Glutamatergic neuron (in vitro differentiated cells): ENCODE measurements at regions not wholly inside any gene's neighbourhood (a gene's known extent, or its start where the extent isn't known, plus 50 kb on each side); places are given as distances from the start of the nearest gene placed in this dataset.

Source experiments
- DNase-seq: peaks from one replicate; pipeline ENCODE4 v3.0.0; 2022
- H3K27ac Mint-ChIP-seq: one replicate; pipeline ENCODE4 v1.8.0; 2020; ENCODE audit warnings: mild to moderate bottlenecking, mixed read lengths, inconsistent platforms; ENCODE audit not compliant: unreplicated experiment
- H3K27me3 Mint-ChIP-seq: one replicate; pipeline ENCODE4 v1.8.0; 2020; ENCODE audit warnings: mild to moderate bottlenecking, moderate library complexity, mixed read lengths, inconsistent platforms; ENCODE audit not compliant: unreplicated experiment
- H3K36me3 Mint-ChIP-seq: one replicate; pipeline ENCODE4 v1.8.0; 2020; ENCODE audit warnings: mild to moderate bottlenecking, mixed read lengths, inconsistent platforms; ENCODE audit not compliant: unreplicated experiment
- H3K4me1 Mint-ChIP-seq: one replicate; pipeline ENCODE4 v1.8.0; 2020; ENCODE audit warnings: mild to moderate bottlenecking, low read depth, mixed read lengths, inconsistent platforms; ENCODE audit not compliant: unreplicated experiment
- H3K4me3 Mint-ChIP-seq: one replicate; pipeline ENCODE4 v1.8.0; 2020; ENCODE audit warnings: mild to moderate bottlenecking, mixed read lengths, inconsistent platforms; ENCODE audit not compliant: unreplicated experiment
- H3K9me3 Mint-ChIP-seq: one replicate; pipeline ENCODE4 v1.8.0; 2020; ENCODE audit warnings: mild to moderate bottlenecking, moderate library complexity, mixed read lengths, inconsistent platforms; ENCODE audit not compliant: unreplicated experiment
- CTCF ChIP-seq: fragments of 200-600 bp; sonication (generic); IDR thresholded peaks from one replicate; pipeline ENCODE4 v1.5.0; 2021; ENCODE audit not compliant: partially characterized antibody, unreplicated experiment

DNA sequence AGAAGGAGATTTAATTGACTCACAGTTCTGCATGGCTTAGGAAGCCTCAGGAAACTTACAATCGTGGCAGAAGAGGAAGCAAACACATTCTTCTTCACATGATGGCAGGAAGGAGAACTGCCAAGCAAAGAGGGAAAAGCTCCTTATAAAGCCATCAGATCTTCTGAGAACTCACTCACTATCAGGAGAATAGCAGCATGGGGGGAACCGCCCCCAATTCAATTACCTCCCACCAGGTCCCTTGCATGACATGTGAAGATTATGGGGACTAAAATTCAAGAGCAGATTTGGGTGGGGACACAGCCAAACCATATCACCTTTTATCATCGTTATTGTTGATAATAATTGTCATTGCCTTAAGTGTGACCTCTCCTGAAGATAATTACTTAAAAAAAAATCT, 197.9 kb upstream of the SLC14A2 start:
- Mint-ChIP-seq H3K36me3 (no peaks in the 10 kb centered on the region), H3K27me3 (peaks cover 3% of the 10 kb centered on the region), H3K4me3 (no peak overlapping the region), H3K27ac (no peak overlapping the region), H3K4me1 (peaks cover 1% of the 10 kb centered on the region), H3K9me3 (no peaks in the 10 kb centered on the region)
- TF ChIP-seq CTCF, result no peak
- no peak for DNase-seq

DNA sequence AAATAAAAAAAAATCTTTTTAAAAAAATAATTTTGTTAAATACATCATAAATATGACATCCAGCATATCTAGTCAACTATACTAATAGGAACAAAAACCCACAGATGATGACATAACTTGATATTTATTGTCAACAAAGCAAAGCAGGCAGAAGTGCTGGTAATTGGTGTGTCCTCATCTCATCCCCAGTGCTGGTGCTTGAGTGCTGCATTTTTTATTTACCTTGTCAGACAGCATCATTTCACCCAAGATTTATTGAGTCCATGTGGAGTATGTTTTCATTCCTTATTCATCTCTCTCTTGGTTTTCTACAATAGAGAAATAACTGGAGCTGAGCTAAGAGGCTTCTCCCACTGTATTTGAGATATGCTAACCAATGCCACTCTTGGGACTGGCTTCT, 191.6 kb upstream of the SLC14A2 start:
- Mint-ChIP-seq H3K9me3 (peaks cover 2% of the 10 kb centered on the region), H3K4me3 (no peak overlapping the region), H3K4me1 (no peaks in the 10 kb centered on the region), H3K36me3 (no peaks in the 10 kb centered on the region), H3K27me3 (no peaks in the 10 kb centered on the region), H3K27ac (no peak overlapping the region)
- no peak for TF ChIP-seq CTCF
- no peak for DNase-seq

DNA sequence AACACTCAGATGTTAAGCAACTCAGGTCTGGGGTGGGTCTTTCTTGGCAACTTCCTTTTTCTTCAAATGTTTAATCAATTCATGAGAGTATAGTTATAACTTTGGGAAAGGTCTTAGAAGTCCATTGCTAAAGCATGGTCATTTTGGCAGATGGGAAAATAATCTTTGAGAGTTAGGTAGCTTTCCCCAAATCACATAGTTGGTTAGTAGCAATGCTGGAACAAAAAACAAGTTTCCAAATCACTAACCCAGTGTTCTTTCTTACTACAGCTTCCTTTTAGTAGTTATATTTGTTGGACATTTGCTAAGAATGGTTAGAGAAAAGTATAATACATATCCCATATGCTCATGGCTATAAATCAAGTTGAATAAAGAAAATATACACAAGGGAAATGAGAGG, 185.2 kb upstream of the SLC14A2 start:
- DNase-seq, result no peak
- Mint-ChIP-seq H3K4me1 (no peaks in the 10 kb centered on the region), H3K4me3 (no peak overlapping the region), H3K27me3 (peaks cover 3% of the 10 kb centered on the region), H3K36me3 (no peaks in the 10 kb centered on the region), H3K9me3 (peaks cover 2% of the 10 kb centered on the region), H3K27ac (no peak overlapping the region)
- TF ChIP-seq CTCF, result no peak

GRCh38 chr18:45435810-45436209, 179.5 kb upstream of the SLC14A2 start:
- TF ChIP-seq CTCF, result no peak
- H3K9me3 Mint-ChIP-seq, result no peaks in the 10 kb centered on the region
- no peaks in the 10 kb centered on the region for H3K36me3 Mint-ChIP-seq
- H3K27ac Mint-ChIP-seq, result no peak overlapping the region
- DNase-seq, result no peak
- peaks cover 3% of the 10 kb centered on the region for H3K27me3 Mint-ChIP-seq
- H3K4me1 Mint-ChIP-seq, result no peaks in the 10 kb centered on the region
- no peak overlapping the region for H3K4me3 Mint-ChIP-seq

DNA sequence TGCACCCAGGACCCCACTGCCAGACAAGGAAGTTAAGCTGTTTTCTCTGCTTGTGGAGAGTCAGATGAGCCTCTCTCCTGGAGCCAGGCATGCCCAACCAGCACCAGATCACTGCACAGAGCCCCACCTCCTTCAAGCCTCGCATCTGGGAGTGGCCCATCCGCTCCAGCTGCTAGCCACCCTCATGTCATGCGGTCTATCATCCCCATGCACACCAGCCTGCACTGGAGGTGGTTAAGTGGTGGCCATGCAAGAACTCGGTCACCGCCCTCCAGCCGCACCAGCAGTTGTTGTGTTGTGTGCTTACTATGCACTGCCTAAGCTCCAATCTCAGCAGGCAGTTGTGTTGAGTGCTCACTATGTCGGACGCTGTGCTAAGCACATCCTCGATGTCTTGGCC, 177.9 kb upstream of the SLC14A2 start:
- H3K4me1 Mint-ChIP-seq, result no peaks in the 10 kb centered on the region
- no peaks in the 10 kb centered on the region for H3K9me3 Mint-ChIP-seq
- no peak overlapping the region for H3K4me3 Mint-ChIP-seq
- no peak for DNase-seq
- peaks cover 3% of the 10 kb centered on the region for H3K27me3 Mint-ChIP-seq
- H3K27ac Mint-ChIP-seq, result no peak overlapping the region
- H3K36me3 Mint-ChIP-seq, result no peaks in the 10 kb centered on the region
- no peak for TF ChIP-seq CTCF
